Breast epithelium (tissue), 4 donors: ENCODE measurements at regions not wholly inside any gene's neighbourhood (a gene's known extent, or its start where the extent isn't known, plus 50 kb on each side); places are given as distances from the start of the nearest gene placed in this dataset.

Experiments
- DNase-seq, 2 donors: peaks; one replicate each; pipeline ENCODE4 v3.0.0-alpha.2; 2019; ENCODE audit warnings: low spot score in 2 of 2
- H3K27ac ChIP-seq, 2 donors: fragments of 200-600 bp; sonication (generic) in 1 of 2; one replicate each; pipeline ENCODE4 v1.5.1; 2016 to 2019; ENCODE audit warnings: mild to moderate bottlenecking in 1 of 2
- H3K27me3 ChIP-seq, 2 donors: fragments of 200-600 bp; sonication (generic) in 1 of 2; one replicate each; pipeline versions ENCODE4 v1.5.1 to v1.6.0; 2017 to 2019; ENCODE audit warnings: control low read depth in 1 of 2, mild to moderate bottlenecking in 1 of 2
- H3K36me3 ChIP-seq: fragments of 200-600 bp; one replicate; pipeline ENCODE4 v1.5.1; 2019
- H3K4me1 ChIP-seq, 2 donors: fragments of 200-600 bp; sonication (generic); one replicate each; pipeline ENCODE4 v1.5.1; 2016 to 2019; ENCODE audit warnings: control low read depth in 1 of 2
- H3K4me3 ChIP-seq, 3 donors: fragments of 200-600 bp; sonication (generic); 1 replicate in 2 of 3; 2 replicates in 1 of 3; pipeline ENCODE4 v1.5.1; 2016 to 2019; ENCODE audit warnings: mild to moderate bottlenecking in 3 of 3, moderate library complexity in 2 of 3
- H3K9me3 ChIP-seq, 2 donors: fragments of 200-600 bp; sonication (generic) in 1 of 2; one replicate each; pipeline ENCODE4 v1.5.1; 2016 to 2019; ENCODE audit warnings: control low read depth in 1 of 2
- POLR2A ChIP-seq: fragments of 450-650 bp; IDR thresholded peaks from one replicate; pipeline ENCODE4 v1.6.1; 2016; ENCODE audit warnings: antibody characterized with exemption, mild to moderate bottlenecking, moderate library complexity
- POLR2AphosphoS5 ChIP-seq, 3 donors: sonication (generic); formaldehyde crosslinking; IDR thresholded peaks; one replicate each; pipeline ENCODE4 v1.6.1; 2017; ENCODE audit warnings: antibody characterized with exemption in 3 of 3
- intact Hi-C: fragments of 100-400 bp; cut with DNase I; formaldehyde crosslinking; loops from one replicate; pipeline ENCODE4 v1.15.1; 2023; ENCODE audit warnings: low total_unique reads
- TF ChIP-seq, protein P1 (sequence below), 3 donors: fragments of 450-650 bp; IDR thresholded peaks; one replicate each; pipeline ENCODE4 v1.5.1; 2016 to 2017; ENCODE audit warnings: antibody characterized with exemption in 3 of 3, mild to moderate bottlenecking in 3 of 3, moderate library complexity in 3 of 3

- Histone ChIP-seq H3K27ac (no peak overlapping the region), H3K27me3 (no peaks in the 10 kb centered on the region), H3K9me3 (peaks cover 0 to 6% of the 10 kb centered on the region in 2 donors), H3K4me3 (no peak overlapping the region), H3K36me3 (no peaks in the 10 kb centered on the region), H3K4me1 (no peaks in the 10 kb centered on the region)
- intact Hi-C loops: no loop called here
- no peak for DNase-seq
- TF ChIP-seq POLR2A (no peak), POLR2AphosphoS5 (IDR thresholded peaks at IDR 0.05) (no peak)
- TF ChIP-seq, protein P1, sequence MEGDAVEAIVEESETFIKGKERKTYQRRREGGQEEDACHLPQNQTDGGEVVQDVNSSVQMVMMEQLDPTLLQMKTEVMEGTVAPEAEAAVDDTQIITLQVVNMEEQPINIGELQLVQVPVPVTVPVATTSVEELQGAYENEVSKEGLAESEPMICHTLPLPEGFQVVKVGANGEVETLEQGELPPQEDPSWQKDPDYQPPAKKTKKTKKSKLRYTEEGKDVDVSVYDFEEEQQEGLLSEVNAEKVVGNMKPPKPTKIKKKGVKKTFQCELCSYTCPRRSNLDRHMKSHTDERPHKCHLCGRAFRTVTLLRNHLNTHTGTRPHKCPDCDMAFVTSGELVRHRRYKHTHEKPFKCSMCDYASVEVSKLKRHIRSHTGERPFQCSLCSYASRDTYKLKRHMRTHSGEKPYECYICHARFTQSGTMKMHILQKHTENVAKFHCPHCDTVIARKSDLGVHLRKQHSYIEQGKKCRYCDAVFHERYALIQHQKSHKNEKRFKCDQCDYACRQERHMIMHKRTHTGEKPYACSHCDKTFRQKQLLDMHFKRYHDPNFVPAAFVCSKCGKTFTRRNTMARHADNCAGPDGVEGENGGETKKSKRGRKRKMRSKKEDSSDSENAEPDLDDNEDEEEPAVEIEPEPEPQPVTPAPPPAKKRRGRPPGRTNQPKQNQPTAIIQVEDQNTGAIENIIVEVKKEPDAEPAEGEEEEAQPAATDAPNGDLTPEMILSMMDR (IDR thresholded peaks at IDR 0.05): no peak
Measured at GRCh38 chr10:129184196-129184595, 282.8 kb upstream of the MGMT start.

- DNase-seq: no peak
- Histone ChIP-seq H3K27me3 (no peaks in the 10 kb centered on the region), H3K4me3 (no peak overlapping the region), H3K27ac (no peak overlapping the region), H3K36me3 (no peaks in the 10 kb centered on the region), H3K9me3 (peaks cover 0 to 6% of the 10 kb centered on the region in 2 donors), H3K4me1 (no peaks in the 10 kb centered on the region)
- intact Hi-C loops: no loop called here
- TF ChIP-seq POLR2AphosphoS5 (IDR thresholded peaks at IDR 0.05): no peak
- TF ChIP-seq, protein P1 (IDR thresholded peaks at IDR 0.05): no peak
- TF ChIP-seq POLR2A: no peak
Measured at GRCh38 chr10:129187331-129187730, 279.7 kb upstream of the MGMT start.

DNA sequence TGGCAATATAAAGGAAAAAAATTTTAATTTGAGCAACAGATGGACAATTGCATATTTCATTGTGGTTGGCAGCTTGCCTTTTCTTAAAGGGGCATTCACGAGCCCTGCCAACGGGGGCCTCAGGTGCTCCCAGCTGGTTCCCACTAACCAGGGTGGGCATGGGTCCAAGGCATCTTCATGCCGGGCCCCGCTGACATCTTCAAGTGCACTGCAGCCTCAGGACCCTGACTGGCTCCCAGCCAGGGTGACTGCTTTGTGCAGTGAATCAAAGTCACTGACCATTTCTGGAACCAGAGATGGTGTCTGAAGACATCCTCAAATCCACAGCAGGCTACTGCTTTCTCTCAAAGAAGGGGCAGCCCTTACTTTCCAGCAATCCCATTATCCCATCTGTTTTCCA, 275.2 kb upstream of the MGMT start:
- H3K36me3 ChIP-seq: no peaks in the 10 kb centered on the region
- H3K4me1 ChIP-seq: no peaks in the 10 kb centered on the region
- peak in 1 of 2 donors; percentile 23 for DNase-seq
- intact Hi-C loops: no loop called here
- H3K4me3 ChIP-seq: no peak overlapping the region
- TF ChIP-seq, protein P1 (IDR thresholded peaks at IDR 0.05): no peak
- peak in 1 of 3 donors; percentile 14 for TF ChIP-seq POLR2AphosphoS5 (IDR thresholded peaks at IDR 0.05)
- peak overlapping the region; percentile 4 to 63 for H3K27ac ChIP-seq
- H3K9me3 ChIP-seq: peaks cover 0 to 6% of the 10 kb centered on the region in 2 donors
- H3K27me3 ChIP-seq: no peaks in the 10 kb centered on the region

DNA sequence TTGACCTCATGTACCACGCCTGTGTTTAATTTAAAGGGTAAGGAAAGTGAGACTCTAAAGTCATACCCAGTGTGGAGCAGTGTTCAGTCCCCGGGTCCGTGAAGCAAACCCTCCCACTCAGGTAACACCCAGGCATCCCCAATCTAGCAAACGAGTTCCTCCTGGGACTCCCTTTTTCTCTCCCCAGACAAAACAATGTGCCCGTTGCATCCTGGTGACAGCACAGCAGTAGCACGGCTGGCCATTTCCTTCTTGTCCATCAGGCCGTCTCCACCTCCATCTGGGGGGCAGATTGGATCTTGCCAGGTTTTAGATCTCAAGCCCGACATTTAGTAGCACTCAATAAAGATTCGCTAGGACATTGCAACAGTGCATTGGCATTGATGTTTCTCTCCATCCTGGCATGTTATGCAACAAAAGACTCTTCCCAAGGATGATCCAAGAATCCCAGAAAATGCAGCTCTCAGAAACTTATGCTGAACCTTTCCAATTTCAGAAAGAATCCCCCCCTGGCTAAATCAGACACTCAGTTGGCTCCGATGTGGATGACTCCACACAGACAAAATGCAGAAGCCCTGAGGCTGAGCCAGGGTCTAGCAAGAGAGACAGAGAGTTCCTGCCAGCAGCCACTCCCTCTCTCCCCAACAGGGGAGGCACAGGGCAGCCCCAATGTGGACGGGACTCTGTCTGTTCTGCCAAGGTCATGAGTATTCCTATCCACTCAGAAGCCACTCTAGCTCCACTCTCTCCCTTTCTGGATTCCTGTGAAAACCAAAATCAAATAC, 274.5 kb upstream of the MGMT start:
- H3K4me1 ChIP-seq: no peaks in the 10 kb centered on the region
- TF ChIP-seq, protein P1 (IDR thresholded peaks at IDR 0.05): no peak
- no peak for TF ChIP-seq POLR2A
- TF ChIP-seq POLR2AphosphoS5 (IDR thresholded peaks at IDR 0.05): peak in 1 of 3 donors; percentile 56
- peaks cover 0 to 2% of the 10 kb centered on the region in 2 donors for H3K9me3 ChIP-seq
- H3K36me3 ChIP-seq: no peaks in the 10 kb centered on the region
- peak overlapping the region; percentile 48 to 72 for H3K27ac ChIP-seq
- H3K27me3 ChIP-seq: no peaks in the 10 kb centered on the region
- peak overlapping the region in 1 of 3 donors; percentile 20 for H3K4me3 ChIP-seq
- peak in 1 of 2 donors; percentile 89 for DNase-seq
- intact Hi-C loops: no loop called here

DNA sequence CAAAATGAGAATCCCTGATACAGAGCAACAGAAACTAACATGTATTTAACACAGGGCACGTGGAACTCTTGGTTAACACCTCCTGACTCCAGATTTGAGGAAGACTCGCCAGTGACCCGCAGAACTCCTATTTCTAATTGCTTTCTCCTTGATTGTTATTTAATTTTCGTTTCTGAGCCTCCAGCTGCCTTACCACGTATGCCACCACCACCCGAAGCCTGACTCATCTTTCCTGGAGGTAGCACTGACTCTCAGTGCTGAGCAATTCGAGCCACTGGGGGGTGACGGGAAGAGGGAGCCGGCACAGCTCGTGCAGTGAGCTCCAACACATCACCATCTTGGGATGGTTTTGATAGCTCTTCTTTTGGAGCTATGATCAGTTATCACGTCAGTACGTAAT, 273.9 kb upstream of the MGMT start:
- H3K36me3 ChIP-seq: no peaks in the 10 kb centered on the region
- no peaks in the 10 kb centered on the region for H3K4me1 ChIP-seq
- no peaks in the 10 kb centered on the region for H3K9me3 ChIP-seq
- H3K27ac ChIP-seq: peak overlapping the region; percentile 48 to 72
- peak overlapping the region in 1 of 3 donors; percentile 20 for H3K4me3 ChIP-seq
- H3K27me3 ChIP-seq: no peaks in the 10 kb centered on the region
- intact Hi-C loops: no loop called here
- TF ChIP-seq POLR2AphosphoS5 (IDR thresholded peaks at IDR 0.05): no peak
- TF ChIP-seq, protein P1 (IDR thresholded peaks at IDR 0.05): no peak
- TF ChIP-seq POLR2A: no peak
- DNase-seq: no peak
